ENCODE measurements at regions not wholly inside any gene's neighbourhood (a gene's known extent, or its start where the extent isn't known, plus 50 kb on each side); places are given as distances from the start of the nearest gene placed in this dataset.

- no peak overlapping the region for H3K9ac ChIP-seq (ENCODE audit: low read length)
- H3K36me3 ChIP-seq (replicated peaks; ENCODE audit: low read depth, low read length): no peaks in the 10 kb centered on the region
- H4K20me1 ChIP-seq (ENCODE audit: insufficient read depth, low read length): no peaks in the 10 kb centered on the region
- H3K4me1 ChIP-seq (ENCODE audit: low read length): no peaks in the 10 kb centered on the region
- no peaks in the 10 kb centered on the region for H3K27me3 ChIP-seq (ENCODE audit: low read depth, low read length)
- H3K4me2 ChIP-seq (ENCODE audit: low read length): no peak overlapping the region
- TF ChIP-seq EZH2phosphoT487 (IDR thresholded peaks at IDR 0.05; ENCODE audit: low read depth) (no peak), CTCF (IDR thresholded peaks at IDR 0.05; ENCODE audit: low read depth, low read length) (no peak)
- H3K27ac ChIP-seq (ENCODE audit: low read length): no peak overlapping the region
- H3K4me3 ChIP-seq (ENCODE audit: low read length): no peak overlapping the region
- no peaks in the 10 kb centered on the region for H3K9me3 ChIP-seq (ENCODE audit: insufficient read depth, low read length)
- H2AFZ ChIP-seq (ENCODE audit: low read depth, low read length): no peak overlapping the region
- no peaks in the 10 kb centered on the region for H3K79me2 ChIP-seq (ENCODE audit: low read length)
These were observed 89.8 kb downstream of the ARL4A start for GRCh38 chr7:12777257-12777656.

GRCh38 chr7:12779947-12780346 lies 92.5 kb downstream of the ARL4A start:
- Histone ChIP-seq H2AFZ (ENCODE audit: low read depth, low read length) (no peak overlapping the region), H3K4me3 (ENCODE audit: low read length) (no peak overlapping the region), H3K4me2 (ENCODE audit: low read length) (no peak overlapping the region), H3K27ac (ENCODE audit: low read length) (no peak overlapping the region), H3K79me2 (ENCODE audit: low read length) (no peaks in the 10 kb centered on the region), H3K27me3 (ENCODE audit: low read depth, low read length) (no peaks in the 10 kb centered on the region), H3K36me3 (replicated peaks; ENCODE audit: low read depth, low read length) (no peaks in the 10 kb centered on the region), H3K9me3 (ENCODE audit: insufficient read depth, low read length) (no peaks in the 10 kb centered on the region), H3K4me1 (ENCODE audit: low read length) (no peaks in the 10 kb centered on the region), H4K20me1 (ENCODE audit: insufficient read depth, low read length) (no peaks in the 10 kb centered on the region), H3K9ac (ENCODE audit: low read length) (no peak overlapping the region)
- TF ChIP-seq CTCF (IDR thresholded peaks at IDR 0.05; ENCODE audit: low read depth, low read length): no peak
- TF ChIP-seq EZH2phosphoT487 (IDR thresholded peaks at IDR 0.05; ENCODE audit: low read depth): no peak

- H2AFZ ChIP-seq (ENCODE audit: low read depth, low read length): no peak overlapping the region
- H4K20me1 ChIP-seq (ENCODE audit: insufficient read depth, low read length): no peaks in the 10 kb centered on the region
- H3K4me3 ChIP-seq (ENCODE audit: low read length): no peak overlapping the region
- H3K36me3 ChIP-seq (replicated peaks; ENCODE audit: low read depth, low read length): no peaks in the 10 kb centered on the region
- TF ChIP-seq CTCF (IDR thresholded peaks at IDR 0.05; ENCODE audit: low read depth, low read length): no peak
- no peak for TF ChIP-seq EZH2phosphoT487 (IDR thresholded peaks at IDR 0.05; ENCODE audit: low read depth)
- H3K4me2 ChIP-seq (ENCODE audit: low read length): no peak overlapping the region
- no peaks in the 10 kb centered on the region for H3K4me1 ChIP-seq (ENCODE audit: low read length)
- no peak overlapping the region for H3K27ac ChIP-seq (ENCODE audit: low read length)
- H3K27me3 ChIP-seq (ENCODE audit: low read depth, low read length): no peaks in the 10 kb centered on the region
- no peaks in the 10 kb centered on the region for H3K79me2 ChIP-seq (ENCODE audit: low read length)
- no peak overlapping the region for H3K9ac ChIP-seq (ENCODE audit: low read length)
- no peaks in the 10 kb centered on the region for H3K9me3 ChIP-seq (ENCODE audit: insufficient read depth, low read length)
These were observed 96.1 kb downstream of the ARL4A start for GRCh38 chr7:12783421-12784095.

GRCh38 chr7:12785473-12785872 lies 98.0 kb downstream of the ARL4A start:
- H3K27me3 ChIP-seq (ENCODE audit: low read depth, low read length): no peaks in the 10 kb centered on the region
- no peak overlapping the region for H3K4me3 ChIP-seq (ENCODE audit: low read length)
- no peak overlapping the region for H2AFZ ChIP-seq (ENCODE audit: low read depth, low read length)
- no peak overlapping the region for H3K27ac ChIP-seq (ENCODE audit: low read length)
- H3K4me2 ChIP-seq (ENCODE audit: low read length): no peak overlapping the region
- no peaks in the 10 kb centered on the region for H3K79me2 ChIP-seq (ENCODE audit: low read length)
- H3K36me3 ChIP-seq (replicated peaks; ENCODE audit: low read depth, low read length): no peaks in the 10 kb centered on the region
- no peaks in the 10 kb centered on the region for H3K4me1 ChIP-seq (ENCODE audit: low read length)
- no peaks in the 10 kb centered on the region for H3K9me3 ChIP-seq (ENCODE audit: insufficient read depth, low read length)
- no peak overlapping the region for H3K9ac ChIP-seq (ENCODE audit: low read length)
- TF ChIP-seq EZH2phosphoT487 (IDR thresholded peaks at IDR 0.05; ENCODE audit: low read depth) (no peak), CTCF (IDR thresholded peaks at IDR 0.05; ENCODE audit: low read depth, low read length) (no peak)
- H4K20me1 ChIP-seq (ENCODE audit: insufficient read depth, low read length): no peaks in the 10 kb centered on the region

Measured in OCI-LY3 (cell line).